ENCODE measurements at regions not wholly inside any gene's neighbourhood (a gene's known extent, or its start where the extent isn't known, plus 50 kb on each side); places are given as distances from the start of the nearest gene placed in this dataset.

GRCh38 chr4:147037069-147037468, 91.4 kb upstream of the TTC29 start:
- H3K27ac ChIP-seq: no peak overlapping the region
- no peak for TF ChIP-seq ZFX (IDR thresholded peaks at IDR 0.05)
- no peak for TF ChIP-seq CTCF (conservative IDR thresholded peaks at IDR 0.05)

- TF ChIP-seq CTCF (conservative IDR thresholded peaks at IDR 0.05) (no peak), ZFX (IDR thresholded peaks at IDR 0.05) (no peak)
Measured at GRCh38 chr4:147039976-147040575, 94.4 kb upstream of the TTC29 start.

GRCh38 chr4:147040874-147041273, 95.2 kb upstream of the TTC29 start:
- TF ChIP-seq CTCF (conservative IDR thresholded peaks at IDR 0.05) (no peak), ZFX (IDR thresholded peaks at IDR 0.05) (no peak)

More at GRCh38 chr4:147039976-147040575, 94.4 kb upstream of the TTC29 start:
- H3K27ac ChIP-seq: no peak overlapping the region

GRCh38 chr4:147041376-147041775, 95.7 kb upstream of the TTC29 start:
- H3K27ac ChIP-seq: no peak overlapping the region
- TF ChIP-seq ZFX (IDR thresholded peaks at IDR 0.05): no peak
- no peak for TF ChIP-seq CTCF (conservative IDR thresholded peaks at IDR 0.05)

More at GRCh38 chr4:147040874-147041273, 95.2 kb upstream of the TTC29 start:
- no peak overlapping the region for H3K27ac ChIP-seq

- no peak overlapping the region for H3K27ac ChIP-seq
- TF ChIP-seq ZFX (IDR thresholded peaks at IDR 0.05) (no peak), CTCF (conservative IDR thresholded peaks at IDR 0.05) (no peak)
Measured at GRCh38 chr4:147042046-147042445, 96.4 kb upstream of the TTC29 start.

GRCh38 chr4:147044241-147044640, 98.6 kb upstream of the TTC29 start:
- no peak for TF ChIP-seq ZFX (IDR thresholded peaks at IDR 0.05)
- no peak for TF ChIP-seq CTCF (conservative IDR thresholded peaks at IDR 0.05)
- no peak overlapping the region for H3K27ac ChIP-seq

GRCh38 chr4:147049946-147050345, 104.3 kb upstream of the TTC29 start:
- peak overlapping the region; percentile 45 for H3K27ac ChIP-seq
- no peak for TF ChIP-seq ZFX (IDR thresholded peaks at IDR 0.05)
- TF ChIP-seq CTCF (conservative IDR thresholded peaks at IDR 0.05): no peak
